ENCODE measurements at regions not wholly inside any gene's neighbourhood (a gene's known extent, or its start where the extent isn't known, plus 50 kb on each side); places are given as distances from the start of the nearest gene placed in this dataset.
"Not testable (repeated sequence)": the region's sequence is repeated elsewhere in the genome, so short reads cannot be mapped to it uniquely, and the experiment has no call there.

- Histone ChIP-seq H3K79me2 (ENCODE audit: low read length) (no peaks in the 10 kb centered on the region), H3K4me1 (ENCODE audit: low read length) (no peaks in the 10 kb centered on the region), H3K4me3 (ENCODE audit: low read length) (no peak overlapping the region), H3K9ac (ENCODE audit: low read length) (no peak overlapping the region), H3K36me3 (replicated peaks; ENCODE audit: insufficient read depth, low read length) (no peaks in the 10 kb centered on the region), H4K20me1 (ENCODE audit: insufficient read depth, low read length) (no peaks in the 10 kb centered on the region), H3K27me3 (replicated peaks; ENCODE audit: insufficient read depth, low read length) (no peaks in the 10 kb centered on the region), H3K4me2 (ENCODE audit: low read depth, low read length) (no peak overlapping the region), H2AFZ (ENCODE audit: low read length) (no peak overlapping the region), H3K9me2 (replicated peaks; ENCODE audit: insufficient read depth, low read length) (no peaks in the 10 kb centered on the region), H3F3A (ENCODE audit: insufficient read depth, low read length) (no peaks in the 10 kb centered on the region), H3K9me3 (replicated peaks; ENCODE audit: insufficient read depth, low read length) (no peaks in the 10 kb centered on the region), H3K27ac (ENCODE audit: low read length) (no peak overlapping the region)
- TF ChIP-seq CTCF (IDR thresholded peaks at IDR 0.05; ENCODE audit: low read length): no peak
- TF ChIP-seq EZH2phosphoT487 (IDR thresholded peaks at IDR 0.05; ENCODE audit: low read length): no peak
- no peak for TF ChIP-seq EZH2 (optimal IDR thresholded peaks at IDR 0.05; ENCODE audit: low read depth, low read length)
- no peak for DNase-seq
Observed at GRCh38 chr9:65444943-65445342, 159.9 kb upstream of the FOXD4L5 start.

DNA sequence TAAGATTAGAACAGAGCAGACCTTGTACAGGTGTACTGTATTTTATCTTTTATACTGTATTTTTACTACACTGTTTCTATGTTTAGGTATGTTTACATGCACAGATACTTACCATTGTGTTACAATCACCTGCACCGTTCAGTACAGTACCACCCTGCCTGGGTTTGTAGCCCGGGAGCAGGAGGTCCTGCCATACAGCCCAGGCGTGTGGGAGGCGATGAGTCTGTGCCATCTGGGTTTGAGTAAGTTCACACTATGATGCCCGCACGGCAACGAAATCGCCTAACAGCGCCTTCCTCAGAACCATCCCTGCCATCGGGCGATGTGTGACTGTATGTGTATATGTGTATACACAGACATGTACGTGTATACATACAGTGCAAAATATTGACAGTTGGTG, 157.1 kb upstream of the FOXD4L5 start:
- not testable (repeated sequence) for H3K9me2 ChIP-seq (replicated peaks; ENCODE audit: insufficient read depth, low read length); H3K79me2 ChIP-seq (ENCODE audit: low read length); H3K27ac ChIP-seq (ENCODE audit: low read length); H3F3A ChIP-seq (ENCODE audit: insufficient read depth, low read length); H2AFZ ChIP-seq (ENCODE audit: low read length); H3K36me3 ChIP-seq (replicated peaks; ENCODE audit: insufficient read depth, low read length); H4K20me1 ChIP-seq (ENCODE audit: insufficient read depth, low read length); H3K9ac ChIP-seq (ENCODE audit: low read length); H3K4me2 ChIP-seq (ENCODE audit: low read depth, low read length); H3K27me3 ChIP-seq (replicated peaks; ENCODE audit: insufficient read depth, low read length); H3K4me3 ChIP-seq (ENCODE audit: low read length); DNase-seq; H3K4me1 ChIP-seq (ENCODE audit: low read length); H3K9me3 ChIP-seq (replicated peaks; ENCODE audit: insufficient read depth, low read length)

GRCh38 chr9:65441324-65441920, 156.4 kb upstream of the FOXD4L5 start:
- not testable (repeated sequence) for H3K4me3 ChIP-seq (ENCODE audit: low read length); H3K36me3 ChIP-seq (replicated peaks; ENCODE audit: insufficient read depth, low read length); H3K27ac ChIP-seq (ENCODE audit: low read length); H3K9me2 ChIP-seq (replicated peaks; ENCODE audit: insufficient read depth, low read length); H3K4me1 ChIP-seq (ENCODE audit: low read length); H3K4me2 ChIP-seq (ENCODE audit: low read depth, low read length); H2AFZ ChIP-seq (ENCODE audit: low read length); H3K9me3 ChIP-seq (replicated peaks; ENCODE audit: insufficient read depth, low read length); H3K27me3 ChIP-seq (replicated peaks; ENCODE audit: insufficient read depth, low read length); DNase-seq; H3F3A ChIP-seq (ENCODE audit: insufficient read depth, low read length); H3K9ac ChIP-seq (ENCODE audit: low read length); H3K79me2 ChIP-seq (ENCODE audit: low read length); H4K20me1 ChIP-seq (ENCODE audit: insufficient read depth, low read length)

DNA sequence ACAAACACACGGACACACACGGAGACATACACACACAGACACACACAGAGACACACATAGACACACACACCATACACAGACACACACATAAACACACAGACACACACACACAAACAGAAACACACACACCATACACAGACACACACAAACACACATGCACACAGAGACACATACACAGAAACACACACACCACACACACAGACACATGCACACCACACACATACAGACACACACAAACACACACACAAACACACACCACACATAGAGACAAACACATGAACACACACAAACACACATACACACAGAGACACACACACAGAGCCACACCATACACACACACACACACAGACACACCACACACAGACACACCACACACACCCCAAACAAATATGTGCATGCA, 152.7 kb upstream of the FOXD4L5 start:
- DNase-seq: no peak
- Histone ChIP-seq H3K36me3 (replicated peaks; ENCODE audit: insufficient read depth, low read length) (no peaks in the 10 kb centered on the region), H3K27me3 (replicated peaks; ENCODE audit: insufficient read depth, low read length) (no peaks in the 10 kb centered on the region), H3K4me2 (ENCODE audit: low read depth, low read length) (no peak overlapping the region), H4K20me1 (ENCODE audit: insufficient read depth, low read length) (no peaks in the 10 kb centered on the region), H3K27ac (ENCODE audit: low read length) (no peak overlapping the region), H3K4me3 (ENCODE audit: low read length) (no peak overlapping the region), H3K79me2 (ENCODE audit: low read length) (no peaks in the 10 kb centered on the region), H3K9me2 (replicated peaks; ENCODE audit: insufficient read depth, low read length) (no peaks in the 10 kb centered on the region), H3K9me3 (replicated peaks; ENCODE audit: insufficient read depth, low read length) (no peaks in the 10 kb centered on the region), H3F3A (ENCODE audit: insufficient read depth, low read length) (no peaks in the 10 kb centered on the region), H3K4me1 (ENCODE audit: low read length) (no peaks in the 10 kb centered on the region), H3K9ac (ENCODE audit: low read length) (no peak overlapping the region), H2AFZ (ENCODE audit: low read length) (no peak overlapping the region)
- TF ChIP-seq CTCF (IDR thresholded peaks at IDR 0.05; ENCODE audit: low read length) (no peak), EZH2 (optimal IDR thresholded peaks at IDR 0.05; ENCODE audit: low read depth, low read length) (no peak), EZH2phosphoT487 (IDR thresholded peaks at IDR 0.05; ENCODE audit: low read length) (no peak)

Measured in MM.1S (cell line).